ENCODE measurements at regions not wholly inside any gene's neighbourhood (a gene's known extent, or its start where the extent isn't known, plus 50 kb on each side); places are given as distances from the start of the nearest gene placed in this dataset.

DNA sequence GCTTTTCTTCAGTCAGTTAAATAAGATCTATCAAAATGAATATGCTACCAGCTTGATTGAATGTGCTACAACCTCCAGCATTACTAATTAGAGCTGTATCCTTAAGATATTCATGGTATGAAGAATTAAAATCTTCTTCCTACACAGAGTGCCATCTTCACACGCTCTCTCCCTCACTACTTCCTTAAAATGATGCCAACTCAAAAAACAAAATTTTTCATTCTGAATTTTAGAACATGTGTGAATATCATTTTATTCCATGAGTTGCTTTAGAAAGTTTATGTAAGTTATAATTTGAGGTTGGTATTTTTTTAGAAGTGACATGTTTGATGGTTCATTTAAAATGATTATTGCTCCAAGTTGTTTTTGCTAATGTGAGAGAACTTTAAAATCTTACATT is 407.5 kb upstream of the CELF2 start:
- DNase-seq = no peak

DNA sequence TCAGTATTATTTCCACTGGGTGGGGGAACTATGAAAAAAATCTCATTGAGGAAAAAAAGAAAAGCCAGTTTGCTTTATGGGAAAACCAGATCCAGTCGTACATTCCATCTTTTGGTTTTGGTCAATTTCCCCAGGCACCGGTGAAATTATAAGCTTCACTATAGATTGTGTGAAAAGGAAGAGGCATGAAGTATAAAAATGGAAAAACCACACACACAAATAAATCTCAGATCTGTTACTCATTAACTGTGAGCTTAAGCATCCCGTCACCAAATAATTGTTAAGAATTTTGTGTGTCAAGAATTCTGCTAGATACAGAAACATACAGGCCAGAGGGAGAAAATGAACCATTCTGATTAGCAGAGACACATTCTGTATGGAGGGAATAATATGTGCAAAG is 405.5 kb upstream of the CELF2 start:
- no peak for DNase-seq

DNA sequence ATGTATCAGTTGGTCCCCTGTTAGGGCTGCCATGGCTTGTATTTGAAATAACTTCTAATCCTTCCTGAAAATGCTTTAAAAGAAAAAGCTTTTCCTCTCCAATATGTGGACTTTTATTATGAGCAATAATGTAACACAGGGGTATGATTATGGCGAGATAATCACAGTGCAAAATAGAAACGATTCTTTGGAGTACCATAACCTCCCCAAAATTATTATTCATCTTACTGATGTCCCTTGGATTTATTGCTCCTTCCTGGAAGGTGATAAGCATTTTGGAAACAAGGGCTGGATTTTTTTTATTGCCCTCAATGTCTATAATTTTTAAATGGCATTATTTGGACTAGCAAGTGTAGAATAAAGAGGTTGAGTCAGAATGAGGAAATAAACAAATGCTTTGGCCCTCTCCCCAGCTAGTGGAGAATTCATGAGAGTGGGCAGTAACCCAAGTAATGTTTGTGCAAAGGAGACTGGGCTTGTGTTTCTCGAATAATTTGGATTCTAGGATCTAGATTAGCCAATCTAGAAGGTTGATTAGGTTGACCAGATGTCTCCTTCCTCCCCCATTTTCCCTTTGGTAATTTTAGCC is 403.9 kb upstream of the CELF2 start:
- DNase-seq = no peak

DNA sequence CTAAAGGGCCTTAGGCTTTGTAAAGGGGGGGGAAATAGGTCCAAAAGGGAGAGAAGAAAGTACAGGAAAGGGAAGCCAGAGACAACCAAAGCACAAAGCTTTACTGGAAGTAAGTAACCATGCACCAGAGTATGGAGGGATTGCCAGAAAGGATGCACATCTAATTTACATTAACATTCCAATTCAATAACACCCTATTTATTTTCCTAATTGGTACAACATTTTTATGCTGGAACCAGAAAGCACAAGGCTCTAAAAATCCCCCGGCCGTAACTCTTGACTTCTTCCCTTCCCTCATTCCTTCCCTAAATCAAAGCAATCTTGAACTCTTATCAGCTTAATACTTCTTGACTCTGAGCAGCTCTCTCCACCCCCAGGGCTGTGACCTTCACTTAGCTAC is 400.0 kb upstream of the CELF2 start:
- DNase-seq = no peak

DNA sequence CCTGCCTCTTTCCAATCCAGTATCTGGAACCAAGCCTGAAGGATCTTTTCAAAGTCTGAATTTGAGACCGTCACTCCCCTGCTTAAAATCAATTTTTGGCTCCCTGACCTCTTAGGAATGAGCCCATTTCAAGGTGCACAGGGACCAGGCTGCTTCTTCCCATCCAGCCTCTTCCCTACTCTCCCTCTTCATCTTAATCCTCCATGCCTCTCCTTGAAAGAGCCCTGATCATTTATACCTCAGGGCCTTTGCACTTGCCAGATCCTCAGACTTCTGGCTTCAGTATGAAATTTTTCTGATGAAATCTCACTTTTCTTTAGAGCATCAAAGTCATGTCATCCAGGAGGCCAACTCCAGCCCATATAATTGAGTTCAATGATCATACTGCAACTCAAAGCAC is 399.5 kb upstream of the CELF2 start:
- no peak for DNase-seq

DNA sequence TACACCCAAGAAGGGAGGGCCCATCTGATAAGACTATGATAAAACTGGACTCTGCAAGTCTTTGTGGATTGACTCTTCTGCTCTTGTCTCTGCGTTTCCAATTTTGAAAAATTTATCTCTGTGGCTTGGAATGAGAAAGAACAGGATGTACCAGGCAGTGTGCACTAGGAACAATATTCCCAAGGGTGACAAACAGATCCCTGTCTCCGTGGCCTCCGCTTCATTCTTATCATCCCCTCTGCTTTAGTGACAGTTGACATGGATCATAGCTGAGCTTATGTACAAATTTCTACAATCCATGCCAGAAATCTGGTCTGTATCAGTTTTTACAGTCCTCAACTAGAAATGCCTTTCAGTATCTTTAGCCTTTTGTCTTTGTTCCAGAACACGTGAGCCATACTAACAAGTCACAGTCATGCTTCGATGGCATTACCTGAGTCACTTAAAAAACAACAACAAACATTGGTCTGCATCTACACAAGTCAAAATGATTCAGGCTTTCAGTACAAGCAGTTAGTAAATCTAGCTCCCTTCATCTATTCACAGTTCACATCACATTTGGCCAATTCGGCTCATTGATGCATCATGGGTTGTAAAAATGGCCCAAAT is 393.6 kb upstream of the CELF2 start:
- DNase-seq = no peak

DNA sequence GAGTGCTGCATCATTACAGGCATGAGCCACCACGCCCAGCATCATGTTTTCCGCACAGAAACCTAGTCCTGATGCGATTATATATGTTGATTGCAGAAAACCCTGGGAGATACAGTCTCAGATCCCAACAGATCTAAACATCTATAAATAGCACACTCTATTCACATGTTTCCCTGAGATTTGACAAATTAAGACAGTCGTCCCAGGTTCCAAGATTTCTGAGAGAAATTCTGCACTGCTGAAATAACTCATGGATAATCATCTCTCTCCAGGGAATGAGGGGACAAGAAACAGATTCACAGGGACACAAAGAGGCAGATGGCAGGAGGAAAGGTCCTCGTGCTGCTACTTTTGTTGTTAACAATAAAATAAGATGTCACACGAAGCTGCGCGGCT is 393.1 kb upstream of the CELF2 start:
- no peak for DNase-seq

DNA sequence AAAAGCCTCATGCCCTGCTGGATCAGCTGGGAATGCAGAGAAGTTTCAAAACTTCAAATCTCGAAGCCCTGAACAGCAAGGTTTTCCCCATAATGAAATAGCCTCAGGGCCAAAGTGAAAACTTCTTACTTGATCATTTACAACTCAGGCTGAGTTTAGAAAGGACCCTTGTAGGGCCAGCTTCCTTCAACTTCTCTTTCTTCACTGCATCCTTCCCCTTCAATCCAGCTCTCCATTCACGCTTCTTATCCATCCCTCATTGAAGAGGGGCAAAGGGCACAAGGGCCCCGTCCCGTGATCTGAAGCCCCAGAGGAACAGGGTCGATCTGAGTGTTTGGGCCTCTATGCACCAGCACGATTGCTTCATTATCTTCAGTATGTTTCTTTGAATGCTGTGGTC is 392.2 kb upstream of the CELF2 start:
- DNase-seq = no peak

DNA sequence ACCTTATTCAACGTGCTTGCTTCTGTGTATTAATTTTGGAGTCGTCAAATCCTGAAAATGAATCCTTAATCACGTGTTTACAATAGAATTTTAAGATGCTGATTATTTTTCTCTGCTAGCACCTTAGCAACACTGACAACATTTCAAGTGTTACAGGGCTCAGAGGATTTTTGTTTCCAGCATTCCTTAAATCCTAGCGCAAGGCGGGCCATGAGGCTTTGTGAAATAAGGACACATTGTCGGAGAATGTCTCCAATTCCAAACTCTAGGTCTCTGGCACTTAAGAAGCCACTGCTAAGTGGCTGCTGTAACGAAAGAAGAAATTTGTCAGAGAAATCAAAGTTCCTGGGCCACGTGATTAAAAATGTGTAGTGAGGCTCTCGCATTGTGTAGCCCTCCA is 390.9 kb upstream of the CELF2 start:
- DNase-seq = no peak

DNA sequence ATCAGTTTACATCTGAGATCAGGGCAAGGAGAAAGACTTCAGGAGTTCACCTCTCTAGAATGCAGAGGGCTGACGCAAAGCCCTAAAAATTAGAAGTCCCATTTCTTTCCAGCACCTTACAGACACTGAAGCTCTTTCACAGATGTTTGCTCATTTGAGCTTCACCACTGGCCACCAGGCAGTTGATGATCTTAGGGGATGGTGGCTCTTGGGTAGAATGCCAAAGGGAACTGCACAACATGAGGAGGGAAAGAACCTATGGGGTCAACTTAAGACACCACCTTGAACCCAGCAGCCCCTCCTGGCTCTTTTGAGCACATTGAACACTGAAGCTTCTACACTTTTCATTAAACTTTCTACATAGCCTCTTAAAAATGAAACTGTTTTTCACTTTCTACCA is 390.3 kb upstream of the CELF2 start:
- DNase-seq = no peak

DNA sequence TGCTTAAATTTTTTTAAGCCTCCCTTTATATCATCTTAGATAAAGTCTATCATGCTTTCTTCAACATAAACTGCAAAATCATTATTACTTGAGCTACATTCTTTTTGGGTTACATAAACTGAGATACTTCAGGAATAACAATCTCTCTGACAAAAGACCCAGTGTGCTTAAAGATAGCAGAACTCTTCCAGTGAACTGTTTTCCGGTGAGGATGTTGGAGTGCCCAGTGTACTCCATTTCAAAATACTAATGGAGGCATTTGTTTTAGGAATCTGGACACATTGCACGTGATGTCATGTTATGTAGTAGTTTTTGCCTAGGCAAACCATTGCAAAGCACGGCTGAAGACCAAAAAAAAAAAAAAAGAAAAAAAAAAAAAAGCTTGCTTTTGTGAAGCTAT is 388.2 kb upstream of the CELF2 start:
- DNase-seq = no peak

DNA sequence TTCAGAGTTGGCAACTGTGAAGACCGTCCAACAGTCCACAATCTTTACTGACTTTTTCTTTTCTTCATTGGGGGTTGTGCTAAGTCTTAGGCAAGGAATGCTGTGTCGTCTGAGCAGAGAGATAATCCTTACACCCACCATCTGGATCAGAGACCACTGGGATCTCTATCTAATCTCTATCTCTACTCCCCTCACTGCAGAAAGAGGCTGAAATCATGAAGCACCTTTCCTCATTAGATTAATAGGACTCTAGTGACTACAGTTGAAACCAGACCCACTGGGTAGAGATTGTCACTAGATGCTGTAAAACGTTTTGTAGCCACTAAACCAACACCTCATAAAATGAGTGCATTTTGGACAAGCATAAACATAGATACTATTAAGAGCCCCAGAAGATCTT is 387.4 kb upstream of the CELF2 start:
- no peak for DNase-seq

DNA sequence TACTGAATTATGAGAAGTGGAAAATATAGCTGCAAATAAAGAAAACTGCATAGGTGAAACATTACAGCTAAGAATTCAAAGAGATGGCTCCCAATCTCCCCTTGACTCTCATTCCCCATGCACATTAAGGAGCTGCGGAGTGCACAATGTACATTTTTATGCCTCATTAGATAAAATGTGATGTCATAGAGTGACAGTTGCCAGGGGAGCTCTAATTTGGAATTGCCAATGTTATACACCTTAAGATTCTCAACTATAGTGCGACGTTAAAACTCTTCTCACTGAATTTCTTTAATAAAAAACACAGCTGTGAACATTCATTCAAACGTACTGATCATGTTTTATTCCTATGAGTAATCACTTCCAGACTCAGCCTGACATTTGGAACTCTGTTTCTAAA is 386.9 kb upstream of the CELF2 start:
- no peak for DNase-seq

DNA sequence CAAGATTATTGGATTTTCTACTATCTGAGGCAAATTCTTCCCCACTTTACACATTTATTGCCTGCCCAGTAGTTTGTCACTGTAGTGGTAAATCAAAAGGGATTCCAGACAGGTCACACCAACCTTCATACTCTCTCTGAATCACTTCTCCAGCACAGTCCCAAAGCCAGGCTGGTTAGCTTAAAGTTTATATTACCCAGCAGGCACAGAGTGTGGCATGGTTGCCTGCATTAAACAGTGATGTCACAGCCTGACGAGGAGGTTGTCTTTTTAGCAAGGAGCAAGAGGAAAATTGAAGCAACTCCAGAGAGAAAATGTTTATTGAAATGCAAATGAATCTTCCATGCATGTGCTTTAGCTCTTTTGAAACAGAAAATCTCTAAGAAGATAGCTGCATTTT is 375.5 kb upstream of the CELF2 start:
- DNase-seq = no peak

DNA sequence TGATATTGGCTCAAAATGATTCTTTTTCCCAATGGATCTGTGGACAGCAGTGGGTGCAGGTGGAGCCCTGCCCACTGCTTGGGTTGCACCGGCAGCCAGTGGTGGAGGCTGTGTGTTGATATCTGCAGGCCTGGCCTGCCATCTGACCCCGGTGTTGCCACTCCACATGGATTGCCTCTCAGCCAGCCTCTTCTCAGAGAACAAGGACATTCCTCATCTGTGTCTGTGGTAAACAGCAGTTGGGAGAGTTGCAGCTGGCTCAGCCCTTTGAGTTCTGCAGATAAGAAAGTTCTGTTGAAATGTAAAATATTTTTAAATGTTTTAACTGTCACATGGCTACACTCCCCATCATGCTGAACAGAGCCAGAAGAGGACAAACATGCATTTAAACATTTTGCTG is 374.9 kb upstream of the CELF2 start:
- no peak for DNase-seq

DNA sequence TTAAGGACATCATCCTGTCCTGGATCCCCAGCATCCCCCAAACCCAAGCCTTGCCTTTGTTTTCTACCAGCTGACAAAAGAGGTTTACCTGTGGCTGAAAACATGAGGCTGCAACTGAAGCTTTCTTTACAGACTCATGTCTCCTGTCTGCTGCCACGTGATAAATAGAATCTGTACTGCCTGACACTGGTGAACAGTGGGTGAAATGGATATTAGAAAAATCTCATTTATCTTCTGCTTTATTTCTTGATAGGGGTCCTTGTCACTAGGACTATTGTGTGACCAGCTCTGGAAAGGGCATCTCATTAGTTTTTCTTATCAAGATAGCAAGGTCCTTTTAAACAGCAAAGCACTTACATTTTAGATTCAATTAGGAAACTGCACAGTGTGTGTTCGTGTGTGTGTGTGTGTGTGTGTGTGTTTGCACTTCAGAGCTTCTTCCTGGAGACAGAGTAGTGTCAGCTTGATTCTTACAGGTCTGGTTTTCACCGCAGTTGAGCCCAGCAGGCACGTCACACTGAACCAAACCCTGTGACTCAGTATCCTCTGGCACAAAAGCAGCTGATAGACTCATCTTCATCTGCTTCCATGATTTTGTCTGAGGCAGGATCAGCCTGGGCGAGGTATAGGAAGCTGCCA is 373.5 kb upstream of the CELF2 start:
- DNase-seq = no peak

DNA sequence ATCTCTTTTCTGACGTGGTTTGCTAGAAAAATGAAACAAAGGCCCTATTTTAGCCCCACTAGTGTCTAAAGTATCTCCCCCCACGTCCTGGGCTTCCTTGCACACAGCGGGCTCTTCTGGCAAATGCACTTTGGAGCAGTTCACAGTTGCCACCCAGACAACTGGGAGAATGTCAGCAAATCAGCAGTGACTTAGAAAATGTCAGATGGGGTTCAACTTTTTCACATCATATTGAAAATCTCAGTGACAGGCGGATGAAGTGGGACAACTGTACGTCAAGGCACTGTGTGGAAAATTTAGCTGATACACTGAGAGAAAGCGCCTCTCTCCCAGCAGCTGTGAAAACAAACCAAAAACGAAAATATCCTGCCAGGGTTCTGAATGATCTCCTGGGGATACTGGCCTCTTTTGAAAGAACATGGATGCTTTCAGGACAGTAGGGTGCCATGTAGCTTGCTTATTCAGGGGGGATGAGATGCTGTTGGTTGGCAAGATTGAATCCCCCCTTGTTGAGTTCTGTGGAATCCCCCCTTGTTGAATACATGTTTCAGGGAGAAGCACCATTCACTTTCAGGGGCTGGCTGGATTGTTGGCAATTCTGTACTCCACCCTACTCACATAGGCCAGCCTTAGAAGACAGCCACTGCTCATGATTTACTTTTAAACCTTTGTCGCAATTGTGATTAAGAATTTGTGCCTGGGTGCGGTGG is 372.8 kb upstream of the CELF2 start:
- no peak for DNase-seq

DNA sequence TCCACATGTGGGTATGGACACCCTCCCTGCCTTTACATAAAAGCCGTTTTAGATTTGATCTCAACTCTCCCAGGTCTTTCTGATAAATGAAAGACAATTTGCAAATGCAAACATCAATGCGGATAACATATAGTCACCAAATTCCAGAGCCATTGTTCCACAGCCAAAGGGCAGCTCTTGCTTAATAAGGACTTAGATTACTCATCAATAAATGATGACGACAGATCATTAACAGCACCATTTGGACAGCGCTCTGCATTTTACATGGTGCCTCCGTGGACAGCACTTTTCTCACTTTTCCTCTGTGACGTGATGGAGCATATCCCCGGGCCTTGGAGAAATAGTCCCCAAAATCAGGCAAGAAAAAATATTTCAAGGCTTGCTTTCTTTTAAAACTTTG is 370.3 kb upstream of the CELF2 start:
- no peak for DNase-seq

DNA sequence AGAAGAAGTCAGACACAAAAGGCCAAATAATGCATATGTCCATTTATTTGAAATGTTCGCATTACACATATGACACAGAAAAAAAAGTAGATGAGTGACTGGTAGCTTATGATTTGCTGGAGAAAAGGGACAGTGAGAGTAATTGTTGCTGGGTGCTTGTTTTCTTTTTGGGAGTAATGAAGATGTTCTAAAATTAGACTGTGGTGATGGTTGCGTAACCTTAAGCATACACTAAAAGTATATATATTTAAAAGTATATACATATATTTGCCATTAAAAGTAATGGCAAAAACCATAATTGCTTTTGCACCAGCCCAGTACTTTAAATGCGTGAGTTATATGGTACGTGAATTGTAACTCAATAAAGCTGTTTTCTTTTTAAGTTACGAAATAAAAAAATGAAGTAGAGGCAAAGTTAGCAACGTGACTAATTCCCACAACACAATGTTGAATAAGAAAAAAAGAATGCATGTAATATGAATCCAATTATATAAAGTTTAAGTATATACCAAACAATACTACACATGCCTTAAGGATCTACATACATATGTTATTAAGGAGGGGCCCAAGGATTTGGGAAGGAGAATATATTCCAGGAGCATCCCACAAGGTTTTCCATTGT is 360.4 kb upstream of the CELF2 start:
- DNase-seq = no peak

DNA sequence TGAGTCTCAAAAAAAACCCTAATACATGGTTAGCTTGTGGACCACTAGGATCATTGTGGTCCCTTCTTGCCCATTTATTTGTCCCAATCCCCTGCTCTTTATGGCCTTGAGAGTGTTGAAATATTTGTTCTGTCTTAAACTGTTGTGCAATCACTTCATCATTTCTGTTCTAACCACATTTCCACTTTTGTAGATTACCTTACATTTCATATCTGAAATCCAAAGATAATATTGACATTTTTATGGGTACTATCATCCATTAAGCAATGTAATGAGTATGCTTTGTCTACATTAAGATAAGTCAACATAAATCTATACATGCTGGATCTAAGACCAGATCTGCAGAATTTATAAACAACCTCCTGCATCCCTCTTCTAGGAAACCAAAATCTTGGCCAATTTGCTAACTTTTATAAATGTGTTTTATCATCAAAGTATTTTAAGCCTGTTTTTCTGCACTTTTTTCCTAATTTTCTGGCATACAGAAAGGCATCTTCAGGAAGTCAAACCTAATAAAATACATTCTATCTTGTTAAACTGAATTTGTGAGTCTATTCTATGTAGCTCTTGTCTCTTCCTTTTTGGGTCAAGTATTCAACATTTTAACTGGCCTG is 359.4 kb upstream of the CELF2 start:
- no peak for DNase-seq

DNA sequence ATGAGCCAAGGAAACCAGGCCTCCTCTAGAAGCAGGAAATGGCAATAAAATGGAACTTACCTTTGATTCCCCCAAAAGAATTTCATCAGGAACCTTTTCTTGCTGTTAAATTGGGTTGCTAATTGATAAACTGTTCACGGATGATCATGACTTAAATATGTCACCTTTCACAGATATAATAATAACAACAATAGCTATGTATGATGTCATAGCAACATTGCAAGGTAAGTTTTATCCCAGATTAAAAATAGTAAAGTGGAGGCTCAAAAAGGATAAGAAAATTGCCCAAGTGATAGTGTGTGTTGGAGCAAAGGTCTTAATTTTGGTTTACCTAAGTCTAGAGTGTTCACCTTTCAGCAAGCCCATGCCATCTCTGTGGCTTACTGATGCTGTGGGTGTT is 357.6 kb upstream of the CELF2 start:
- DNase-seq = no peak

DNA sequence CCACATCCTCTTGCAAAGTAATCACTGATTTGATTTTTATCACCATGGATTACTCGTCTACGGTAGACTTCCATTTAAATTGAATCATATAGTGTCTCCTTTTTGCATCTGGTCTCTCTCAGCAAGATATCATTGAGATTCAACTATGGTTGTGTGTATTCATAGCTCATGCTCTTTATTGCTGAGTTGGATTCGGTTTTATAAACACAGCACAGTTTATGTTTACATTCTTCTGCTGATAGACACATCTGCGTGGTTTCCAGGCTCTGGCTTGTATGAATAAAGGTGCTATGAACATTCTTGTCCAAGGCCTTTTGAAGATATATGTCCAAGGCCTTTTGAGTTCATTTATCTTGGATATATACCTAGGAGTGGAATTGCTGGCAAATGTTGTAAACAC is 356.5 kb upstream of the CELF2 start:
- DNase-seq = no peak

DNA sequence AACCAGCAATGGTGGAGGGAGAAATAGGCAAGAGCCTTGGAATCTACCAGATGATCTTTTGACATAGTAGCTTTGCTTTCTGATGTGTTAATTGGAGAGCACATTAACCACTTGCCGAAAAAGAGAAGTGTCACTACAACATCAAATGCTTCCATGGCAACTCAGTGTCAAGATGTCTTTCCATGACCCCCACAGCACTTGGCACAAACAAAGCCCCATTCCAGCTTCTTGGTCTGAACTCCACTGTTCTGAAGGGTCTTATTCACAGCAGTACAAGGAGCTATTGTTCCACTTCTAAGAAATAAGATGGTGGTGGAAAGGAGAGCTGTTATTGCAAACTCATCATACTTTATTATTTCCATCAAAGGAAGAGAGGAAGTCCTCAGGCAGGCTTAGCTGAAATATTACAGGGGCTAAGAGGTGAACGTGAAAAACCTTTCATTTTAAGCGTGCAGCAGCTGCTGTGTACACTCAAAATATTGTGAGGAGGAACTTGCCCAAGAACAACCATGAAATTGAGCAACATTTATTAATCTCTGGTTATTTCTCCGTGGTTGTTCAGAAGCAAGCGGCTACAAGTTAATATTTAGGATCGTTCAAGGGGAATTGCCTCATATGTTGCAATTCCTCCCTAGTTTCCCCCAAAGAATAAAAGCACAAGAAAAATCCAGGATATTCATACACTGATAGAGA is 354.8 kb upstream of the CELF2 start:
- DNase-seq = no peak

All from NCI-H526 (cell line).